IMR-90 (cell line): ENCODE measurements at regions not wholly inside any gene's neighbourhood (a gene's known extent, or its start where the extent isn't known, plus 50 kb on each side); places are given as distances from the start of the nearest gene placed in this dataset.

Experiments
- ATAC-seq: fragments of 200-7000 bp; cut with Tn5 transposase; 2 replicates; pipeline ENCODE4 v1.9.1; 2020; ENCODE audit warnings: low read depth, mild to moderate bottlenecking, moderate library complexity
- BruUV-seq: library from RNA; stranded (reverse); fragments of 400-500 nt; replicated peaks from 2 replicates; lab custom pipeline; 2021; lab: Mats Ljungman, UMichigan
- CTCF ChIA-PET: fragments of 300-600 bp; formaldehyde crosslinking; extraction: SDS; loops from one replicate; lab custom pipeline; 2021; ENCODE audit warnings: antibody characterized with exemption; lab: Yijun Ruan, JAX
- POLR2A ChIA-PET: fragments of 300-600 bp; sonication (Branson Sonifier 250); formaldehyde crosslinking; loops from one replicate; lab custom pipeline; 2022; ENCODE audit warnings: antibody characterized with exemption; ENCODE audit not compliant: unreplicated experiment; lab: Charles Lee
- DNase-seq: peaks from one replicate; pipeline ENCODE4 v3.0.0; 2013
- H2AFZ ChIP-seq: replicated peaks from 2 replicates; pipeline ENCODE3; 2013; ENCODE audit warnings: low read length, mild to moderate bottlenecking; ENCODE audit not compliant: poor library complexity
- H2AK5ac ChIP-seq: 2 replicates; pipeline ENCODE4 v1.6.1; 2013; ENCODE audit warnings: low read depth, low read length, inconsistent platforms
- H2AK9ac ChIP-seq: replicated peaks from 2 replicates; pipeline ENCODE3; 2013; ENCODE audit warnings: mild to moderate bottlenecking, low read depth, low read length, moderate library complexity; ENCODE audit not compliant: poor library complexity
- H2BK120ac ChIP-seq: 2 replicates; pipeline ENCODE4 v1.6.1; 2013; ENCODE audit warnings: low read depth, low read length, inconsistent platforms
- H2BK15ac ChIP-seq: 3 replicates; pipeline ENCODE4 v1.6.1; 2013; ENCODE audit warnings: low read depth, low read length, inconsistent platforms
- H2BK20ac ChIP-seq: 2 replicates; pipeline ENCODE4 v1.6.1; 2013; ENCODE audit warnings: low read depth, mild to moderate bottlenecking, inconsistent platforms, low read length, moderate library complexity
- H2BK5ac ChIP-seq: 2 replicates; pipeline ENCODE4 v1.6.1; 2013; ENCODE audit warnings: mild to moderate bottlenecking, low read depth, low read length, inconsistent platforms; ENCODE audit not compliant: poor library complexity, severe bottlenecking
- H3K14ac ChIP-seq: replicated peaks from 2 replicates; pipeline ENCODE4 v1.6.1; 2013; ENCODE audit warnings: low read depth, low read length, inconsistent platforms
- H3K18ac ChIP-seq: 2 replicates; pipeline ENCODE4 v1.6.1; 2013; ENCODE audit warnings: low read depth, low read length, control low read depth
- H3K23ac ChIP-seq: 2 replicates; pipeline ENCODE4 v1.6.1; 2013; ENCODE audit warnings: low read depth, low read length, inconsistent platforms
- H3K27ac ChIP-seq: 2 replicates; pipeline ENCODE4 v1.5.1; 2013; ENCODE audit warnings: mild to moderate bottlenecking, control low read depth, low read length; ENCODE audit not compliant: insufficient read depth
- H3K27me3 ChIP-seq: 2 replicates; pipeline ENCODE4 v1.6.1; 2013; ENCODE audit warnings: low read length; ENCODE audit not compliant: control insufficient read depth, insufficient read depth
- H3K36me3 ChIP-seq: 2 replicates; pipeline ENCODE4 v1.6.1; 2013; ENCODE audit warnings: low read length, mixed read lengths; ENCODE audit not compliant: control insufficient read depth, insufficient read depth
- H3K4ac ChIP-seq: 2 replicates; pipeline ENCODE4 v1.6.1; 2013; ENCODE audit warnings: low read depth, low read length, inconsistent platforms
- H3K4me1 ChIP-seq: 2 replicates; pipeline ENCODE4 v1.6.1; 2013; ENCODE audit warnings: low read length, mixed read lengths; ENCODE audit not compliant: control insufficient read depth, insufficient read depth
- H3K4me2 ChIP-seq: 2 replicates; pipeline ENCODE4 v1.6.1; 2013; ENCODE audit warnings: low read depth, mild to moderate bottlenecking, control low read depth, low read length, moderate library complexity
- H3K4me3 ChIP-seq: 2 replicates; pipeline ENCODE4 v1.5.1; 2013; ENCODE audit warnings: low read depth, mild to moderate bottlenecking, control low read depth, low read length, moderate library complexity; ENCODE audit not compliant: insufficient read depth
- H3K56ac ChIP-seq: 2 replicates; pipeline ENCODE4 v1.6.1; 2013; ENCODE audit warnings: low read length, inconsistent platforms; ENCODE audit not compliant: insufficient read depth; ENCODE audit errors: extremely low read depth
- H3K79me1 ChIP-seq, 2 experiments: 2 replicates each; pipeline ENCODE4 v1.6.1; 2013; ENCODE audit warnings: low read length in 2 of 2, inconsistent platforms in 1 of 2, low read depth in 1 of 2
- H3K9ac ChIP-seq: 2 replicates; pipeline ENCODE4 v1.6.1; 2013; ENCODE audit warnings: low read depth, low read length, control low read depth
- H3K9me1 ChIP-seq: 2 replicates; pipeline ENCODE4 v1.6.1; 2013; ENCODE audit warnings: low read length, inconsistent platforms; ENCODE audit not compliant: insufficient read depth
- H3K9me3 ChIP-seq: 2 replicates; pipeline ENCODE4 v1.6.1; 2013; ENCODE audit warnings: low read length; ENCODE audit not compliant: control insufficient read depth, insufficient read depth
- H4K20me1 ChIP-seq: 2 replicates; pipeline ENCODE4 v1.6.1; 2013; ENCODE audit warnings: low read length, inconsistent platforms; ENCODE audit not compliant: insufficient read depth
- H4K5ac ChIP-seq: 2 replicates; pipeline ENCODE4 v1.6.1; 2013; ENCODE audit warnings: mild to moderate bottlenecking, low read depth, low read length, control low read depth
- H4K8ac ChIP-seq, 2 experiments: 2 replicates each; pipeline ENCODE4 v1.6.1; 2013; ENCODE audit warnings: low read depth in 2 of 2, low read length in 2 of 2, control low read depth in 1 of 2, inconsistent platforms in 1 of 2
- H4K91ac ChIP-seq: 2 replicates; pipeline ENCODE4 v1.6.1; 2013; ENCODE audit warnings: low read depth, low read length, inconsistent platforms; ENCODE audit not compliant: insufficient read depth
- POLR2A ChIP-seq: IDR thresholded peaks from 2 replicates; pipeline ENCODE4 v1.6.1; 2012; ENCODE audit warnings: mild to moderate bottlenecking, low read depth, low read length
- RAD21 ChIP-seq: IDR thresholded peaks from 2 replicates; pipeline ENCODE4 v1.6.1; 2012; ENCODE audit warnings: low read length, improper control_type of control experiment
- SMC3 ChIP-seq: fragments of 150-350 bp; IDR thresholded peaks from 2 replicates; pipeline ENCODE4 v1.6.1; 2016; ENCODE audit warnings: low read depth, mild to moderate bottlenecking, antibody characterized with exemption, low read length, moderate library complexity
- WGBS, 2 experiments: methylation state at CpG; one replicate each; pipeline versions ENCODE4 v1.1.5 to v1.1.7; 2013; ENCODE audit warnings: missing lambda C conversion rate in 2 of 2; ENCODE audit not compliant: insufficient read length in 1 of 2; ENCODE audit errors: extremely low coverage in 2 of 2; 5-methylcytosine and 5-hydroxymethylcytosine counted together
- dilution Hi-C: fragments of 300-500 bp; cut with HindIII; formaldehyde crosslinking; loops from one replicate; pipeline ENCODE4 v1.14.3; 2018; ENCODE audit warnings: low sequenced_read_pairs; ENCODE audit not compliant: unreplicated experiment
- in situ Hi-C: fragments of 300-500 bp; cut with MboI; formaldehyde crosslinking; loops from 3 replicates; pipeline ENCODE4 v1.14.3; 2019; ENCODE audit warnings: low sequenced_read_pairs, inconsistent platforms, mixed read lengths
- intact Hi-C: fragments of 100-400 bp; cut with micrococcal nuclease; formaldehyde crosslinking; loops from 2 replicates; pipeline ENCODE4 v1.10.0; 2022
- TF ChIP-seq, protein P1 (sequence below): conservative IDR thresholded peaks from 2 replicates; pipeline ENCODE4 v1.5.1; 2012; ENCODE audit warnings: mild to moderate bottlenecking, low read depth, low read length, improper control_type of control experiment

DNA sequence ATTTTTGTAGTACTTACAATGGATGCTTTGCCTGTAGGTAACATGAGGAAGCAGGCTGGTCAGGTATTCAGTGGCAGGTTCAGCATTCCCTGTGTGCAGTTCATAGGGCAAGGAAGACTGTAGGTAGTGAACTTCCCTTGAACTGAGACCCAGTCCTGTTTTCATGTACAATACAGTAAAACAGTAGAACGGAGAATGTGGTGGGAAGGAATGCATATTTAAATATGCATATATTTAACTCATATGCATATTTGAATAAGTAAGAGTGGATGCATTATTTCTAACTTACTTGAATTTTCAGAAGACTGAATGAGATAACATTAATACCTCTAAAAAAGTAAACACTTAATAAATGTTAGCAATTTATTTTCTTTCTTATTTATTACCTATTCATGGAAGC is 147.6 kb upstream of the FLRT2 start:
- no peak overlapping the region for H3K9ac ChIP-seq

More for the DNA sequence above, 147.6 kb upstream of the FLRT2 start:
- CTCF ChIA-PET: no interaction called here
- in situ Hi-C loops: no loop called here
- ATAC-seq (no peak), DNase-seq (no peak)
- POLR2A ChIA-PET: no interaction called here
- no peak overlapping the region for H2BK5ac ChIP-seq
- H3K9me1 ChIP-seq: no peaks in the 10 kb centered on the region
- no peaks in the 10 kb centered on the region for H3K4me1 ChIP-seq
- H2BK20ac ChIP-seq: no peak overlapping the region
- no peak overlapping the region for H3K4me3 ChIP-seq
- no peak overlapping the region for H3K14ac ChIP-seq
- dilution Hi-C loops: no loop called here
- H4K5ac ChIP-seq: no peak overlapping the region
- no peak overlapping the region for H2AFZ ChIP-seq
- H2AK9ac ChIP-seq: no peak overlapping the region
- no TSS peak for BruUV-seq
- no peak overlapping the region for H3K4ac ChIP-seq
- H3K4me2 ChIP-seq: no peak overlapping the region
- no peaks in the 10 kb centered on the region for H3K79me1 ChIP-seq
- intact Hi-C loops: no loop called here
- H3K56ac ChIP-seq: no peak overlapping the region
- no peaks in the 10 kb centered on the region for H4K20me1 ChIP-seq
- no peak overlapping the region for H4K8ac ChIP-seq
- H2BK15ac ChIP-seq: no peak overlapping the region
- no peaks in the 10 kb centered on the region for H3K9me3 ChIP-seq
- H4K91ac ChIP-seq: no peak overlapping the region
- H3K27ac ChIP-seq: no peak overlapping the region
- no peaks in the 10 kb centered on the region for H3K36me3 ChIP-seq
- H3K27me3 ChIP-seq: no peaks in the 10 kb centered on the region
- TF ChIP-seq SMC3 (no peak), POLR2A (no peak), RAD21 (no peak)
- TF ChIP-seq, protein P1, sequence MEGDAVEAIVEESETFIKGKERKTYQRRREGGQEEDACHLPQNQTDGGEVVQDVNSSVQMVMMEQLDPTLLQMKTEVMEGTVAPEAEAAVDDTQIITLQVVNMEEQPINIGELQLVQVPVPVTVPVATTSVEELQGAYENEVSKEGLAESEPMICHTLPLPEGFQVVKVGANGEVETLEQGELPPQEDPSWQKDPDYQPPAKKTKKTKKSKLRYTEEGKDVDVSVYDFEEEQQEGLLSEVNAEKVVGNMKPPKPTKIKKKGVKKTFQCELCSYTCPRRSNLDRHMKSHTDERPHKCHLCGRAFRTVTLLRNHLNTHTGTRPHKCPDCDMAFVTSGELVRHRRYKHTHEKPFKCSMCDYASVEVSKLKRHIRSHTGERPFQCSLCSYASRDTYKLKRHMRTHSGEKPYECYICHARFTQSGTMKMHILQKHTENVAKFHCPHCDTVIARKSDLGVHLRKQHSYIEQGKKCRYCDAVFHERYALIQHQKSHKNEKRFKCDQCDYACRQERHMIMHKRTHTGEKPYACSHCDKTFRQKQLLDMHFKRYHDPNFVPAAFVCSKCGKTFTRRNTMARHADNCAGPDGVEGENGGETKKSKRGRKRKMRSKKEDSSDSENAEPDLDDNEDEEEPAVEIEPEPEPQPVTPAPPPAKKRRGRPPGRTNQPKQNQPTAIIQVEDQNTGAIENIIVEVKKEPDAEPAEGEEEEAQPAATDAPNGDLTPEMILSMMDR: no peak
- H2AK5ac ChIP-seq: no peak overlapping the region
- H2BK120ac ChIP-seq: no peak overlapping the region
- no CpG with 5 or more reads among the region's 1 CpG for WGBS, 2 experiments
- H3K18ac ChIP-seq: no peak overlapping the region
- H3K23ac ChIP-seq: no peak overlapping the region
